OCI-LY7 (cell line): ENCODE measurements at regions not wholly inside any gene's neighbourhood (a gene's known extent, or its start where the extent isn't known, plus 50 kb on each side); places are given as distances from the start of the nearest gene placed in this dataset.

ENCODE experiments used
- BruUV-seq: library from RNA; stranded (reverse); fragments of 400-500 nt; replicated peaks from 2 replicates; lab custom pipeline; 2021; lab: Mats Ljungman, UMichigan
- CTCF ChIA-PET: fragments of 300-600 bp; sonication (Branson Sonifier 250); formaldehyde crosslinking; loops from one replicate; lab custom pipeline; 2022; ENCODE audit warnings: antibody characterized with exemption; ENCODE audit not compliant: unreplicated experiment; lab: Charles Lee
- POLR2A ChIA-PET: fragments of 300-600 bp; sonication (Branson Sonifier 250); formaldehyde crosslinking; loops from one replicate; lab custom pipeline; 2022; ENCODE audit warnings: antibody characterized with exemption; lab: Charles Lee
- DNase-seq: peaks from one replicate; pipeline ENCODE4 v3.0.0-alpha.2; 2015; ENCODE audit warnings: low spot score
- H2AFZ ChIP-seq: fragments of 200-600 bp; sonication (generic), shearing (Covaris generic); 2 replicates; pipeline ENCODE4 v1.6.1; 2014; ENCODE audit warnings: mild to moderate bottlenecking, antibody characterized with exemption, low read length, moderate library complexity
- H3K27ac ChIP-seq: fragments of 200-600 bp; sonication (generic); 2 replicates; pipeline ENCODE4 v1.5.1; 2014; ENCODE audit warnings: mixed run types, low read depth, mild to moderate bottlenecking, moderate library complexity, low read length, inconsistent platforms; ENCODE audit not compliant: poor library complexity, severe bottlenecking
- H3K36me3 ChIP-seq: fragments of 200-600 bp; sonication (generic); 2 replicates; pipeline ENCODE4 v1.6.1; 2014; ENCODE audit warnings: mild to moderate bottlenecking, antibody characterized with exemption, low read length, moderate library complexity, mixed read lengths; ENCODE audit not compliant: insufficient read depth
- H3K4me1 ChIP-seq: fragments of 200-600 bp; sonication (generic); 2 replicates; pipeline ENCODE4 v1.5.1; 2014; ENCODE audit warnings: mild to moderate bottlenecking, low read length; ENCODE audit not compliant: insufficient read depth, poor library complexity, severe bottlenecking
- H3K4me2 ChIP-seq: fragments of 200-600 bp; sonication (generic); 2 replicates; pipeline ENCODE4 v1.6.1; 2014; ENCODE audit warnings: mild to moderate bottlenecking, low read length
- H3K4me3 ChIP-seq: fragments of 200-600 bp; sonication (generic); 2 replicates; pipeline ENCODE4 v1.5.1; 2014; ENCODE audit warnings: mild to moderate bottlenecking, low read depth, low read length; ENCODE audit not compliant: poor library complexity, severe bottlenecking
- H3K79me2 ChIP-seq: fragments of 200-600 bp; sonication (generic); 2 replicates; pipeline ENCODE4 v1.6.1; 2016; ENCODE audit warnings: low read depth, mild to moderate bottlenecking, low read length, moderate library complexity, mixed read lengths; ENCODE audit not compliant: insufficient read depth
- H3K9me2 ChIP-seq: fragments of 200-600 bp; sonication (generic); 2 replicates; pipeline ENCODE4 v1.6.1; 2016; ENCODE audit warnings: mild to moderate bottlenecking, low read length, mixed read lengths; ENCODE audit not compliant: insufficient read depth
- H3K9me3 ChIP-seq: fragments of 200-600 bp; sonication (generic); 2 replicates; pipeline ENCODE4 v1.6.1; 2014; ENCODE audit warnings: mild to moderate bottlenecking, mixed run types, low read length, mixed read lengths
- H4K20me1 ChIP-seq: fragments of 200-600 bp; sonication (generic); 2 replicates; pipeline ENCODE4 v1.6.1; 2014; ENCODE audit warnings: mild to moderate bottlenecking, antibody characterized with exemption, low read length, moderate library complexity, mixed read lengths; ENCODE audit not compliant: insufficient read depth
- EZH2phosphoT487 ChIP-seq: fragments of 200-600 bp; sonication (generic); IDR thresholded peaks from 2 replicates; pipeline ENCODE4 v1.6.1; 2018; ENCODE audit warnings: low read depth, borderline replicate concordance, mild to moderate bottlenecking, mixed run types, antibody characterized with exemption, low read length, moderate library complexity, mixed read lengths
- intact Hi-C: fragments of 100-400 bp; cut with micrococcal nuclease; formaldehyde crosslinking; loops from one replicate; pipeline ENCODE4 v1.10.0; 2022; ENCODE audit not compliant: unreplicated experiment
- TF ChIP-seq, protein P1 (sequence below): fragments of 200-600 bp; sonication (generic); conservative IDR thresholded peaks from 2 replicates; pipeline ENCODE4 v1.5.1; 2014; ENCODE audit warnings: mild to moderate bottlenecking, antibody characterized with exemption, low read length, moderate library complexity, mixed read lengths

DNA sequence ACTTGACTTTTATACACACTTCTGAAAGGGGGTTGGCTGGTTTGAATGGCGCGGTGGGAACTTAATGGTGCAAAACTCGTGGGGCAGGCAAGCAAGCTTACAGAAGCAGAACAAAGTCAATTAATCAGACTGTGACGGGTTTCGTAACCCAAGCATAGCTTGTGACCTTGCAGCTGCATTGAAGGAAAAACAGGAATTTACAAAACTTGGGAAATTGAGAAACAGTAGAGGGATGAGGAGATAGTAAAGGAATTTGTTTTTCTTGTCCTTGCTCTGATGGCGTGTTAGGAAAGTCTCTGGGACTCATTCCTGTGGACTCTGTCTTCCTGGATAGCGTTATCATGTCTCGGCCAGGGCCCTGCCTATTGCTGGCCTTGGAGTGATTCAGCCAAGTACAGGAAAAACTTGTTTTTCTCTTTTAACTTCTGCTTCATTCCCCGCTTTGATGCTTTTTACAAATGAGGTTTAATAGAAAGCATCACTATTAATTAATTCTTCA lies 220.0 kb upstream of the KCND2 start:
- H3K4me2 ChIP-seq = no peak overlapping the region
- POLR2A ChIA-PET = no interaction called here
- intact Hi-C loops = no loop called here

DNA sequence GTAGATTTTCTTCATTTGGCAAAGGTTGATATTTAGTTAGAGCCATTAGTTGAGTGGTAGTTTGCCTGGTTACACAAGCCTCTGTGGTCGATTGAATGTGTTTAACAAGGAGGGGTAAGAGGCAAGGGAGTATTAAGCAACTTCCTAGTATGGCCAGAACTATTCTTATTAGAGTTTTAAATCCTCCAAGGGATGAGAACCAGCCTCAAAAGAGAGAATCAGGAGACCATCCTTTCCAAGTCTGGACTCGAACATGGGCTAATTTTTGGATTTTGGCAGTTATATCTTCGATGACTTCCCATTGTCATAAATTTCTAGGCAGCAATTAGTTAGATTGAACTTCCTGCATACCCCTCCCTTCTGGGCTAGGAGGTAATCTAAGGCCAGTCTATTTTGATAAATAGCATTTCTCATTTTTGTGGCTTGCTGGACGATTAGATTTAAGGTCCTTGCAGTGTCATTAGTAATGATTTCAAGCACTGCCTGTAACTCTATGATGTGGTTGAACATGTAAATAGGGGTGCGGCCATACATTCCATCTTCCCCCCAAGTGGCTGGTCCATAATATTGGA lies 219.5 kb upstream of the KCND2 start:
- no peak for TF ChIP-seq EZH2phosphoT487
- TF ChIP-seq, protein P1, sequence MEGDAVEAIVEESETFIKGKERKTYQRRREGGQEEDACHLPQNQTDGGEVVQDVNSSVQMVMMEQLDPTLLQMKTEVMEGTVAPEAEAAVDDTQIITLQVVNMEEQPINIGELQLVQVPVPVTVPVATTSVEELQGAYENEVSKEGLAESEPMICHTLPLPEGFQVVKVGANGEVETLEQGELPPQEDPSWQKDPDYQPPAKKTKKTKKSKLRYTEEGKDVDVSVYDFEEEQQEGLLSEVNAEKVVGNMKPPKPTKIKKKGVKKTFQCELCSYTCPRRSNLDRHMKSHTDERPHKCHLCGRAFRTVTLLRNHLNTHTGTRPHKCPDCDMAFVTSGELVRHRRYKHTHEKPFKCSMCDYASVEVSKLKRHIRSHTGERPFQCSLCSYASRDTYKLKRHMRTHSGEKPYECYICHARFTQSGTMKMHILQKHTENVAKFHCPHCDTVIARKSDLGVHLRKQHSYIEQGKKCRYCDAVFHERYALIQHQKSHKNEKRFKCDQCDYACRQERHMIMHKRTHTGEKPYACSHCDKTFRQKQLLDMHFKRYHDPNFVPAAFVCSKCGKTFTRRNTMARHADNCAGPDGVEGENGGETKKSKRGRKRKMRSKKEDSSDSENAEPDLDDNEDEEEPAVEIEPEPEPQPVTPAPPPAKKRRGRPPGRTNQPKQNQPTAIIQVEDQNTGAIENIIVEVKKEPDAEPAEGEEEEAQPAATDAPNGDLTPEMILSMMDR = no peak
- H3K4me1 ChIP-seq = no peaks in the 10 kb centered on the region
- H4K20me1 ChIP-seq = no peaks in the 10 kb centered on the region
- H3K9me2 ChIP-seq = no peaks in the 10 kb centered on the region
- no peak for DNase-seq
- H3K4me2 ChIP-seq = no peak overlapping the region
- ChIA-PET CTCF (no interaction called here), POLR2A (no interaction called here)
- BruUV-seq = no TSS peak
- H3K9me3 ChIP-seq = no peaks in the 10 kb centered on the region
- H3K4me3 ChIP-seq = no peak overlapping the region
- H3K79me2 ChIP-seq = no peaks in the 10 kb centered on the region
- no peak overlapping the region for H2AFZ ChIP-seq
- no peak overlapping the region for H3K27ac ChIP-seq
- intact Hi-C loops = no loop called here
- no peaks in the 10 kb centered on the region for H3K36me3 ChIP-seq

More for the DNA sequence above, 220.0 kb upstream of the KCND2 start:
- Histone ChIP-seq H3K4me1 (no peaks in the 10 kb centered on the region), H3K79me2 (no peaks in the 10 kb centered on the region), H2AFZ (no peak overlapping the region), H3K9me3 (no peaks in the 10 kb centered on the region), H3K4me3 (no peak overlapping the region), H3K9me2 (no peaks in the 10 kb centered on the region), H3K27ac (no peak overlapping the region), H4K20me1 (no peaks in the 10 kb centered on the region), H3K36me3 (no peaks in the 10 kb centered on the region)
- TF ChIP-seq EZH2phosphoT487 = no peak
- TF ChIP-seq, protein P1 = no peak
- CTCF ChIA-PET = no interaction called here
- DNase-seq = no peak
- BruUV-seq = no TSS peak

DNA sequence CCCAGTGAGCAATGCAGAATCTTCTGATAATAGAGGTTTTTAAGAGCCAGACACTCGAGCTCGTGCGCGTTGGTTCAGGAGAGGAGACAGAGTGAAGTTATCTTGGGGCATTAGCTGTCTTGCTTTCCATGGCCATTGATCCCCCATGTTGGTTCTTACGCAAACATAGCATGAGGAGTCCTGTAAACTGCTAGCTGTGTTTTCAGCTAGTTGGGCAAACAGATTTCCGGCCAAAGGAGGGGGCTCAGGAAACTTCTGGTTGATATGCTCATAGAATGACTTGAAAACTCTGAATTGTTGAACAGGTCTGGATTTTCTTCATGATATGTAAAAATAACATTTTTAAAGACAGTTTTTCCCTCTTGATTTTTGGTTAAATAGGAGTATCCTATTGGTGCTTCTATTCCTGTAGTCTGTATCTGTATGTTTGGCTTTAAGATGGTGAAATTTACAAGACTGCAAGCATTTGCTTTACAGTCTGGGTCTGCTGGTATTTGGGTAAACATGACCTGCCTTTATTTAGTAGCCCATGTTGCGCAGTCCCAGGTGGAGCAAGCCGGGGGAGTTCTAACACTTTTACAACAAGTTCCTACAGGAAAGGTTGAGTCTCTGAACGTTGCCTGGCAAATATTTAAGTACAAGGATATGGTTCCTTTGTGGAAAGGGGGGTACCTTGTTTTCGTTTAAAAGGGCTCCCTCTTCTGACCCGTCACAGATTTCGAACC lies 218.4 kb upstream of the KCND2 start:
- no peak overlapping the region for H3K27ac ChIP-seq
- H3K9me3 ChIP-seq = no peaks in the 10 kb centered on the region
- intact Hi-C loops = no loop called here
- no peaks in the 10 kb centered on the region for H3K9me2 ChIP-seq
- no peak for DNase-seq
- H4K20me1 ChIP-seq = no peaks in the 10 kb centered on the region
- no peaks in the 10 kb centered on the region for H3K4me1 ChIP-seq
- no peak overlapping the region for H3K4me3 ChIP-seq
- TF ChIP-seq EZH2phosphoT487 = no peak
- TF ChIP-seq, protein P1 = no peak
- no TSS peak for BruUV-seq
- H2AFZ ChIP-seq = no peak overlapping the region
- H3K79me2 ChIP-seq = no peaks in the 10 kb centered on the region
- H3K4me2 ChIP-seq = no peak overlapping the region
- ChIA-PET POLR2A (interaction anchor here (0.6 kb wide), 1 partner anchor 162 kb away, joined by 3 read pairs; no protein-coding TSS in a partner anchor), CTCF (no interaction called here)
- no peaks in the 10 kb centered on the region for H3K36me3 ChIP-seq
